ENCODE measurements at regions not wholly inside any gene's neighbourhood (a gene's known extent, or its start where the extent isn't known, plus 50 kb on each side); places are given as distances from the start of the nearest gene placed in this dataset.
"Not testable (repeated sequence)": the region's sequence is repeated elsewhere in the genome, so short reads cannot be mapped to it uniquely, and the experiment has no call there.

- DNase-seq (ENCODE audit: low read depth in 1 of 2, low spot score in 1 of 2) (no peak), ATAC-seq (no peak), FAIRE-seq (no peak)
- 10% methylated on average over 3 of the region's 3 CpGs for WGBS (ENCODE audit: missing lambda C conversion rate)
- Histone ChIP-seq H3K4me3 (no peak overlapping the region), H3K4me2 (no peak overlapping the region), H3K4me1 (no peaks in the 10 kb centered on the region), H3K27ac (no peak overlapping the region), H3K9me3 (no peaks in the 10 kb centered on the region)
- ChIA-PET CTCF (no interaction called here), POLR2A (no interaction called here)
- TF ChIP-seq CEBPB (IDR thresholded peaks at IDR 0.05) (no peak), TFCP2L1 (CRISPR knock-in tag; IDR thresholded peaks at IDR 0.05) (no peak), BCL3 (IDR thresholded peaks at IDR 0.05) (no peak)
These were observed 121.4 kb upstream of the OLFM3 start for GRCh38 chr1:102118150-102118549.

- TF ChIP-seq ATOH8 (CRISPR knock-in tag; IDR thresholded peaks at IDR 0.05; ENCODE audit: low read depth) (no peak), RNF2 (IDR thresholded peaks at IDR 0.05; ENCODE audit: borderline replicate concordance, low read depth) (no peak), FOXS1 (CRISPR knock-in tag; IDR thresholded peaks at IDR 0.05) (no peak), KDM1A (IDR thresholded peaks at IDR 0.05; ENCODE audit: low read depth) (no peak)
- no peak overlapping the region for H3K4me3 ChIP-seq
- H3K27ac ChIP-seq = no peak overlapping the region
- H3K4me1 ChIP-seq = no peaks in the 10 kb centered on the region
- DNase-seq (ENCODE audit: low read depth in 1 of 2, low spot score in 1 of 2) (no peak), ATAC-seq (no peak), FAIRE-seq (no peak)
- ChIA-PET CTCF (no interaction called here), POLR2A (no interaction called here)
- WGBS (ENCODE audit: missing lambda C conversion rate) = 1% methylated on average over 3 of the region's 3 CpGs
- no peaks in the 10 kb centered on the region for H3K9me3 ChIP-seq
- H3K4me2 ChIP-seq = no peak overlapping the region
These were observed 113.9 kb upstream of the OLFM3 start for GRCh38 chr1:102110586-102110985.

GRCh38 chr1:102109493-102109892 is 112.8 kb upstream of the OLFM3 start:
- POLR2A ChIA-PET = not testable (repeated sequence)
- WGBS (ENCODE audit: missing lambda C conversion rate) = 0% methylated on average over 2 of the region's 2 CpGs

GRCh38 chr1:102107441-102107840 is 110.7 kb upstream of the OLFM3 start:
- Histone ChIP-seq H3K27ac (no peak overlapping the region), H3K4me2 (no peak overlapping the region), H3K4me1 (no peaks in the 10 kb centered on the region), H3K4me3 (no peak overlapping the region), H3K9me3 (no peaks in the 10 kb centered on the region)
- ATAC-seq = no peak
- WGBS (ENCODE audit: missing lambda C conversion rate) = 4% methylated on average over 3 of the region's 3 CpGs
- FAIRE-seq = no peak
- TF ChIP-seq SREBF2 (IDR thresholded peaks at IDR 0.05) (no peak), CHD4 (IDR thresholded peaks at IDR 0.05; ENCODE audit: borderline replicate concordance) (no peak), FOSB (CRISPR knock-in tag; IDR thresholded peaks at IDR 0.05) (no peak), FOSL2 (IDR thresholded peaks at IDR 0.05) (no peak), FOSL2 (CRISPR knock-in tag; IDR thresholded peaks at IDR 0.05) (no peak), TFCP2L1 (CRISPR knock-in tag; IDR thresholded peaks at IDR 0.05) (no peak), RARB (CRISPR knock-in tag; IDR thresholded peaks at IDR 0.05) (no peak), CTCF (IDR thresholded peaks at IDR 0.05) (no peak), POLR2A (IDR thresholded peaks at IDR 0.05; ENCODE audit: low read length) (no peak), GATA3 (IDR thresholded peaks at IDR 0.05; ENCODE audit: borderline replicate concordance) (no peak)
- ChIA-PET CTCF (no interaction called here), POLR2A (no interaction called here)
- DNase-seq (ENCODE audit: low read depth in 1 of 2, low spot score in 1 of 2) = no peak

More at GRCh38 chr1:102109493-102109892, 112.8 kb upstream of the OLFM3 start:
- H3K27ac ChIP-seq; ATAC-seq; H3K4me2 ChIP-seq; H3K4me3 ChIP-seq; H3K9me3 ChIP-seq; FAIRE-seq; H3K4me1 ChIP-seq; DNase-seq (ENCODE audit: low read depth in 1 of 2, low spot score in 1 of 2); CTCF ChIA-PET: not testable (repeated sequence)
